ENCODE measurements at regions not wholly inside any gene's neighbourhood (a gene's known extent, or its start where the extent isn't known, plus 50 kb on each side); places are given as distances from the start of the nearest gene placed in this dataset.

DNA sequence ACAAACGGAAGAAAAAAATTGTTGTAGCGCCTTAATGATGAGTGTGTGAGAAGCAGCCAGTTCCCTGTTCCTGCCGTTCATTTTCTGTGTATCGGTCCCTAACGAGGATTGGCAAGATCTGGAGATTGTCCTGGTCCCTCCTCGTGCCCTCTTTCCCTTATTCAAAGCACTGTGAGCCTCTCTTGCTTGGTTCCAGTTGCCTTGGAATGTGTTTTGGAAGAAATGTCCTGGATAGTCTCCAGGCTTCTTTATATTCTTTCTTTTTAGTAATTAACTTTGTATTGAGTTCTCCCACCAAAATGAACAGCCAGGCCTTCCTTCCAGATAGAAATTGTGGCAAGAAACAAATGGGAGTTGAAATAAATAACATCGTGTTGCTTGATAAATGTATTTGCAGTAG is 348.3 kb downstream of the CDH26 start:
- TF ChIP-seq, protein P1, sequence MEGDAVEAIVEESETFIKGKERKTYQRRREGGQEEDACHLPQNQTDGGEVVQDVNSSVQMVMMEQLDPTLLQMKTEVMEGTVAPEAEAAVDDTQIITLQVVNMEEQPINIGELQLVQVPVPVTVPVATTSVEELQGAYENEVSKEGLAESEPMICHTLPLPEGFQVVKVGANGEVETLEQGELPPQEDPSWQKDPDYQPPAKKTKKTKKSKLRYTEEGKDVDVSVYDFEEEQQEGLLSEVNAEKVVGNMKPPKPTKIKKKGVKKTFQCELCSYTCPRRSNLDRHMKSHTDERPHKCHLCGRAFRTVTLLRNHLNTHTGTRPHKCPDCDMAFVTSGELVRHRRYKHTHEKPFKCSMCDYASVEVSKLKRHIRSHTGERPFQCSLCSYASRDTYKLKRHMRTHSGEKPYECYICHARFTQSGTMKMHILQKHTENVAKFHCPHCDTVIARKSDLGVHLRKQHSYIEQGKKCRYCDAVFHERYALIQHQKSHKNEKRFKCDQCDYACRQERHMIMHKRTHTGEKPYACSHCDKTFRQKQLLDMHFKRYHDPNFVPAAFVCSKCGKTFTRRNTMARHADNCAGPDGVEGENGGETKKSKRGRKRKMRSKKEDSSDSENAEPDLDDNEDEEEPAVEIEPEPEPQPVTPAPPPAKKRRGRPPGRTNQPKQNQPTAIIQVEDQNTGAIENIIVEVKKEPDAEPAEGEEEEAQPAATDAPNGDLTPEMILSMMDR (IDR thresholded peaks at IDR 0.05; ENCODE audit: insufficient read depth, low read depth, low read length): no peak
- TF ChIP-seq EZH2 (IDR thresholded peaks at IDR 0.05; ENCODE audit: insufficient read depth, low read length): no peak

Data from astrocyte (in vitro differentiated cells and primary cell).